A549 (cell line): ENCODE measurements at regions not wholly inside any gene's neighbourhood (a gene's known extent, or its start where the extent isn't known, plus 50 kb on each side); places are given as distances from the start of the nearest gene placed in this dataset.
A peak's percentile ranks its signal among the peaks of the same experiment; 100 is the strongest.

Experiments
- ATAC-seq, 2 experiments: fragments of 200-7000 bp in 1 of 2; fragments of >200 bp in 1 of 2; cut with Nextera tagmentation in 1 of 2; cut with Tn5 transposase in 1 of 2; 3 replicates each; pipeline versions ENCODE4 v1.8.0 to v1.9.1; 2018 to 2020; ENCODE audit warnings: mild to moderate bottlenecking in 1 of 2, moderate library complexity in 1 of 2
- CTCF ChIA-PET: fragments of 300-600 bp; sonication (Branson Sonifier 250); formaldehyde crosslinking; extraction: SDS; loops from one replicate; lab custom pipeline; 2021; ENCODE audit warnings: antibody characterized with exemption, inconsistent platforms; lab: Yijun Ruan, JAX
- POLR2A ChIA-PET: fragments of 350-600 bp; formaldehyde crosslinking; extraction: SDS; loops from one replicate; lab custom pipeline; 2021; ENCODE audit warnings: antibody characterized with exemption, inconsistent platforms; lab: Yijun Ruan, JAX
- DNase-seq, 2 experiments: peaks; one replicate each; pipeline versions ENCODE4 v3.0.0 to v3.0.0-alpha.2; 2011 to 2016; ENCODE audit warnings: low read depth in 1 of 2, low spot score in 1 of 2
- FAIRE-seq: peaks from 2 replicates; lab custom pipeline; 2011; peaks lifted over from hg19 to GRCh38; lab: Jason Lieb, UNC
- H3K27ac ChIP-seq, 2 experiments: fragments of >200 bp; sonication (Bioruptor Twin); formaldehyde crosslinking; 3 replicates each; pipeline ENCODE4 v1.5.1; 2016 to 2017
- H3K4me1 ChIP-seq: fragments of >200 bp; sonication (Bioruptor Twin); formaldehyde crosslinking; 3 replicates; pipeline ENCODE4 v1.6.1; 2016
- H3K4me2 ChIP-seq: fragments of >200 bp; sonication (Bioruptor Twin); formaldehyde crosslinking; 3 replicates; pipeline ENCODE4 v1.6.1; 2016
- H3K4me3 ChIP-seq: fragments of >200 bp; sonication (Bioruptor Twin); formaldehyde crosslinking; 3 replicates; pipeline ENCODE4 v1.5.1; 2016
- H3K9me3 ChIP-seq: fragments of >200 bp; sonication (Bioruptor Twin); formaldehyde crosslinking; 3 replicates; pipeline ENCODE4 v1.6.1; 2016
- CBX2 ChIP-seq: fragments of 200-600 bp; sonication (generic); IDR thresholded peaks from 2 replicates; pipeline ENCODE4 v1.6.1; 2016; ENCODE audit warnings: low read depth, mild to moderate bottlenecking, borderline replicate concordance
- CBX8 ChIP-seq: fragments of 200-600 bp; sonication (generic); IDR thresholded peaks from 2 replicates; pipeline ENCODE4 v1.6.1; 2016
- CTCF ChIP-seq: fragments of >200 bp; sonication (Bioruptor Twin); formaldehyde crosslinking; IDR thresholded peaks from 3 replicates; pipeline ENCODE4 v1.5.1; 2016
- ELK1 ChIP-seq: fragments of 150-350 bp; IDR thresholded peaks from 2 replicates; pipeline ENCODE4 v1.6.1; 2014; ENCODE audit warnings: low read depth, mild to moderate bottlenecking, low read length
- ESRRA ChIP-seq: fragments of 150-350 bp; IDR thresholded peaks from 2 replicates; pipeline ENCODE4 v1.6.1; 2014; ENCODE audit warnings: mild to moderate bottlenecking, low read length, borderline replicate concordance
- FOSB ChIP-seq: fragments of 250-450 bp; sonication (Bioruptor Pico); IDR thresholded peaks from 2 replicates; pipeline ENCODE4 v1.5.0; 2020; ENCODE audit warnings: mild to moderate bottlenecking, moderate library complexity
- FOSL2 ChIP-seq, 2 experiments: fragments of 450-650 bp in 1 of 2; fragments of >200 bp in 1 of 2; sonication (Bioruptor Twin) in 1 of 2; formaldehyde crosslinking; IDR thresholded peaks; 2 replicates each; pipeline versions ENCODE4 v1.5.0 to v1.6.1; 2016 to 2020; ENCODE audit warnings: mild to moderate bottlenecking in 1 of 2, moderate library complexity in 1 of 2
- HDAC2 ChIP-seq: fragments of 200-600 bp; sonication (generic); IDR thresholded peaks from 2 replicates; pipeline ENCODE4 v1.6.1; 2016
- HES2 ChIP-seq: fragments of >200 bp; sonication (Bioruptor Twin); formaldehyde crosslinking; IDR thresholded peaks from 2 replicates; pipeline ENCODE4 v1.6.1; 2016
- HOXA7 ChIP-seq: fragments of 250-450 bp; sonication (Bioruptor Pico); IDR thresholded peaks from 2 replicates; pipeline ENCODE4 v1.5.0; 2020; ENCODE audit warnings: mild to moderate bottlenecking, moderate library complexity
- JUN ChIP-seq, 2 experiments: fragments of >200 bp; sonication (Bioruptor Twin); formaldehyde crosslinking; IDR thresholded peaks; 2 replicates in 1 of 2; 3 replicates in 1 of 2; pipeline ENCODE4 v1.6.1; 2016 to 2017
- JUNB ChIP-seq: fragments of >200 bp; sonication (Bioruptor Twin); formaldehyde crosslinking; IDR thresholded peaks from 2 replicates; pipeline ENCODE4 v1.6.1; 2016
- KDM5A ChIP-seq: fragments of 200-600 bp; sonication (generic); IDR thresholded peaks from 2 replicates; pipeline ENCODE4 v1.6.1; 2016; ENCODE audit warnings: antibody characterized with exemption, mild to moderate bottlenecking
- MAX ChIP-seq: IDR thresholded peaks from 2 replicates; pipeline ENCODE4 v1.6.1; 2012
- NPAS2 ChIP-seq: fragments of 250-450 bp; sonication (Bioruptor Pico); IDR thresholded peaks from 2 replicates; pipeline ENCODE4 v1.8.0; 2022; ENCODE audit warnings: mild to moderate bottlenecking, moderate library complexity, borderline replicate concordance
- POLR2AphosphoS2 ChIP-seq: conservative IDR thresholded peaks from 2 replicates; pipeline ENCODE4 v1.6.1; 2012; ENCODE audit warnings: low read length, improper control_type of control experiment, inconsistent platforms
- RAD21 ChIP-seq, 2 experiments: fragments of >200 bp in 1 of 2; sonication (Bioruptor Twin) in 1 of 2; formaldehyde crosslinking in 1 of 2; IDR thresholded peaks in 1 of 2; conservative IDR thresholded peaks in 1 of 2; 2 replicates in 1 of 2; 3 replicates in 1 of 2; pipeline ENCODE4 v1.6.1; 2012 to 2018; ENCODE audit warnings: inconsistent platforms in 1 of 2
- SMC3 ChIP-seq: fragments of >200 bp; sonication (Bioruptor Twin); formaldehyde crosslinking; IDR thresholded peaks from 3 replicates; pipeline ENCODE4 v1.6.1; 2018; ENCODE audit warnings: inconsistent platforms
- TFCP2L1 ChIP-seq: fragments of 250-450 bp; sonication (Bioruptor Pico); IDR thresholded peaks from 2 replicates; pipeline ENCODE4 v1.5.0; 2021; ENCODE audit warnings: mild to moderate bottlenecking
- TP53 ChIP-seq: fragments of 250-450 bp; sonication (Bioruptor Pico); IDR thresholded peaks from 2 replicates; pipeline ENCODE4 v1.5.0; 2021; ENCODE audit warnings: mild to moderate bottlenecking, moderate library complexity
- USF2 ChIP-seq: fragments of 450-650 bp; IDR thresholded peaks from 2 replicates; pipeline ENCODE4 v1.6.1; 2014; ENCODE audit warnings: antibody characterized with exemption
- ZC3H11A ChIP-seq: fragments of 450-650 bp; IDR thresholded peaks from 2 replicates; pipeline ENCODE4 v1.6.1; 2014; ENCODE audit warnings: antibody characterized with exemption, mild to moderate bottlenecking
- ZFP36 ChIP-seq: fragments of 450-650 bp; IDR thresholded peaks from 2 replicates; pipeline ENCODE4 v1.6.1; 2014; ENCODE audit warnings: borderline replicate concordance; ENCODE audit not compliant: partially characterized antibody
- ZSCAN20 ChIP-seq: fragments of 250-450 bp; sonication (Bioruptor Pico); IDR thresholded peaks from 2 replicates; pipeline ENCODE4 v1.8.0; 2022; ENCODE audit warnings: mild to moderate bottlenecking, moderate library complexity
- WGBS: methylation state at CpG from one replicate; pipeline ENCODE4 v1.1.6; 2017; ENCODE audit errors: missing lambda C conversion rate; 5-methylcytosine and 5-hydroxymethylcytosine counted together
- TF ChIP-seq, protein P1 (sequence below): fragments of 200-600 bp; sonication (generic); IDR thresholded peaks from 2 replicates; pipeline ENCODE4 v1.6.1; 2016; ENCODE audit warnings: antibody characterized with exemption, mild to moderate bottlenecking, moderate library complexity
- TF ChIP-seq, protein P2 (sequence below): fragments of >200 bp; sonication (Bioruptor Twin); formaldehyde crosslinking; IDR thresholded peaks from 3 replicates; pipeline ENCODE4 v1.6.1; 2016

DNA sequence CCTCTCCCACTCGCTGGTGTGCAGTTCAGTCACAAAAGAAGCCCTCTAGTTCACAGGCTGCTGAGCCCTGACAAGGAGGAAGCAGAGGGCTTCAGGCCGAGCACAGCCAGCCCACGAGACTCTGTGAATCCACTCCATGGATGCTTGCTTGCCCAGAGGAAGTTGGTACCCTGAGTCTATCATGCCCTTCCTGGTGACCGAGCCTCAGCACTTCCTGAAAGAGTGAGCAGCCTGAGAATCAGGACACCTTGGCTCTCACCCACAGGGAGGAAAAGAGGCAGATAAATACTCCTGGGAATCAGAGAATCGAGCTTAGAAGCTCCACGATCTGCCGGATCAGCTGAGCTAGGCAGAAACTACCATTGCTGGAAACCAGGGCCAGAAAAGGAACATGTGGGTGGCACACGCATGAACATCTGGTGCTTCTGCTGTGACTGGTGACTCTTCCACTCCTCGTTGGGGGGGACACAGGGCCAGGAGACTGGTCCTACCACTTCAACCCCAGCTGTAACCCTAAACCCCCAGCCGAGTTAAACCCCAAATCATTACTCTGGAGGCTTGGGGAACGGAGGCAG lies 376.3 kb upstream of the CAMK1G start:
- Histone ChIP-seq H3K4me1 (no peaks in the 10 kb centered on the region), H3K9me3 (no peaks in the 10 kb centered on the region), H3K27ac (peak overlapping the region in 1 of 2 experiments; percentile 63; a peak in 3 of 6 replicates), H3K4me3 (no peak overlapping the region), H3K4me2 (peak overlapping the region; percentile 71)
- no peak for TF ChIP-seq RAD21 (conservative IDR thresholded peaks at IDR 0.05 in 1 of 2, IDR thresholded peaks at IDR 0.05 in 1 of 2)
- TF ChIP-seq ELK1, result no peak
- TF ChIP-seq, protein P1, sequence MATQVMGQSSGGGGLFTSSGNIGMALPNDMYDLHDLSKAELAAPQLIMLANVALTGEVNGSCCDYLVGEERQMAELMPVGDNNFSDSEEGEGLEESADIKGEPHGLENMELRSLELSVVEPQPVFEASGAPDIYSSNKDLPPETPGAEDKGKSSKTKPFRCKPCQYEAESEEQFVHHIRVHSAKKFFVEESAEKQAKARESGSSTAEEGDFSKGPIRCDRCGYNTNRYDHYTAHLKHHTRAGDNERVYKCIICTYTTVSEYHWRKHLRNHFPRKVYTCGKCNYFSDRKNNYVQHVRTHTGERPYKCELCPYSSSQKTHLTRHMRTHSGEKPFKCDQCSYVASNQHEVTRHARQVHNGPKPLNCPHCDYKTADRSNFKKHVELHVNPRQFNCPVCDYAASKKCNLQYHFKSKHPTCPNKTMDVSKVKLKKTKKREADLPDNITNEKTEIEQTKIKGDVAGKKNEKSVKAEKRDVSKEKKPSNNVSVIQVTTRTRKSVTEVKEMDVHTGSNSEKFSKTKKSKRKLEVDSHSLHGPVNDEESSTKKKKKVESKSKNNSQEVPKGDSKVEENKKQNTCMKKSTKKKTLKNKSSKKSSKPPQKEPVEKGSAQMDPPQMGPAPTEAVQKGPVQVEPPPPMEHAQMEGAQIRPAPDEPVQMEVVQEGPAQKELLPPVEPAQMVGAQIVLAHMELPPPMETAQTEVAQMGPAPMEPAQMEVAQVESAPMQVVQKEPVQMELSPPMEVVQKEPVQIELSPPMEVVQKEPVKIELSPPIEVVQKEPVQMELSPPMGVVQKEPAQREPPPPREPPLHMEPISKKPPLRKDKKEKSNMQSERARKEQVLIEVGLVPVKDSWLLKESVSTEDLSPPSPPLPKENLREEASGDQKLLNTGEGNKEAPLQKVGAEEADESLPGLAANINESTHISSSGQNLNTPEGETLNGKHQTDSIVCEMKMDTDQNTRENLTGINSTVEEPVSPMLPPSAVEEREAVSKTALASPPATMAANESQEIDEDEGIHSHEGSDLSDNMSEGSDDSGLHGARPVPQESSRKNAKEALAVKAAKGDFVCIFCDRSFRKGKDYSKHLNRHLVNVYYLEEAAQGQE, result no peak
- no peak for TF ChIP-seq CBX2
- TF ChIP-seq ZFP36, result no peak
- no peak for TF ChIP-seq FOSL2 (IDR thresholded peaks at IDR 0.05)
- TF ChIP-seq FOSL2 (CRISPR knock-in tag; IDR thresholded peaks at IDR 0.05), result no peak
- TF ChIP-seq KDM5A, result no peak
- no peak for TF ChIP-seq TP53 (CRISPR knock-in tag)
- TF ChIP-seq FOSB (CRISPR knock-in tag), result no peak
- TF ChIP-seq CBX8, result no peak
- TF ChIP-seq POLR2AphosphoS2, result no peak
- TF ChIP-seq, protein P2, sequence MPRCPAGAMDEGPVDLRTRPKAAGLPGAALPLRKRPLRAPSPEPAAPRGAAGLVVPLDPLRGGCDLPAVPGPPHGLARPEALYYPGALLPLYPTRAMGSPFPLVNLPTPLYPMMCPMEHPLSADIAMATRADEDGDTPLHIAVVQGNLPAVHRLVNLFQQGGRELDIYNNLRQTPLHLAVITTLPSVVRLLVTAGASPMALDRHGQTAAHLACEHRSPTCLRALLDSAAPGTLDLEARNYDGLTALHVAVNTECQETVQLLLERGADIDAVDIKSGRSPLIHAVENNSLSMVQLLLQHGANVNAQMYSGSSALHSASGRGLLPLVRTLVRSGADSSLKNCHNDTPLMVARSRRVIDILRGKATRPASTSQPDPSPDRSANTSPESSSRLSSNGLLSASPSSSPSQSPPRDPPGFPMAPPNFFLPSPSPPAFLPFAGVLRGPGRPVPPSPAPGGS, result no peak
- CTCF ChIA-PET, result interaction anchor here (0.7 to 5.5 kb wide), 17 partner anchors 11 to 562 kb away, joined by 3 to 26 read pairs (median 4); no protein-coding TSS in a partner anchor
- WGBS, result 74% methylated on average over 7 of the region's 11 CpGs
- FAIRE-seq (no peak), ATAC-seq (peak; percentile 11 to 29; a peak in 3 of 6 replicates), DNase-seq (no peak)
- POLR2A ChIA-PET, result no interaction called here

GRCh38 chr1:209207701-209208286 lies 375.7 kb upstream of the CAMK1G start:
- H3K9me3 ChIP-seq, result no peaks in the 10 kb centered on the region
- DNase-seq (peak; percentile 38 to 45), FAIRE-seq (no peak), ATAC-seq (peak; percentile 91 to 97)
- peak overlapping the region; percentile 22; the same call in 1 of the 3 replicates for H3K4me3 ChIP-seq
- CTCF ChIA-PET, result interaction anchor here (0.7 to 5.5 kb wide), 19 partner anchors 10 to 562 kb away, joined by 3 to 26 read pairs (median 4); no protein-coding TSS in a partner anchor
- 25% methylated on average over 29 of the region's 31 CpGs for WGBS
- POLR2A ChIA-PET, result no interaction called here
- TF ChIP-seq JUN (IDR thresholded peaks at IDR 0.05) (no peak), ZC3H11A (no peak), RAD21 (conservative IDR thresholded peaks at IDR 0.05 in 1 of 2, IDR thresholded peaks at IDR 0.05 in 1 of 2) (peak; percentile 74 to 84), ZSCAN20 (CRISPR knock-in tag) (no peak), HDAC2 (no peak), FOSL2 (IDR thresholded peaks at IDR 0.05) (no peak), FOSL2 (CRISPR knock-in tag; IDR thresholded peaks at IDR 0.05) (no peak), JUNB (no peak), ESRRA (no peak), TFCP2L1 (CRISPR knock-in tag) (no peak), NPAS2 (no peak), ZFP36 (no peak), HES2 (no peak), MAX (no peak), USF2 (no peak), HOXA7 (CRISPR knock-in tag) (no peak), CBX8 (no peak), CTCF (peak; percentile 74), SMC3 (peak; percentile 80)
- H3K4me1 ChIP-seq, result no peaks in the 10 kb centered on the region
- peak overlapping the region in 1 of 2 experiments; percentile 63; a peak in 3 of 6 replicates for H3K27ac ChIP-seq
- peak overlapping the region; percentile 71 for H3K4me2 ChIP-seq
